Stomach (tissue), 8 donors: ENCODE measurements at regions not wholly inside any gene's neighbourhood (a gene's known extent, or its start where the extent isn't known, plus 50 kb on each side); places are given as distances from the start of the nearest gene placed in this dataset.

Experiments
- DNase-seq, 2 donors: peaks; one replicate each; pipeline versions ENCODE4 v3.0.0 to v3.0.0-alpha.2; 2013 to 2019
- H3K27ac ChIP-seq, 5 donors: fragments of 200-600 bp in 4 of 5; sonication (generic) in 4 of 5; one replicate each; pipeline ENCODE4 v1.5.1; 2013 to 2019; ENCODE audit warnings: mild to moderate bottlenecking in 1 of 5, moderate library complexity in 1 of 5
- H3K27me3 ChIP-seq, 3 donors: fragments of 200-600 bp; sonication (generic); one replicate each; pipeline ENCODE4 v1.5.1; 2017 to 2019; ENCODE audit warnings: mixed run types in 1 of 3
- H3K36me3 ChIP-seq, 4 donors: fragments of 200-600 bp; sonication (generic); 1 replicate in 3 of 4; 2 replicates in 1 of 4; pipeline ENCODE4 v1.5.1; 2016 to 2019
- H3K4me1 ChIP-seq, 4 donors: fragments of 200-600 bp; sonication (generic); one replicate each; pipeline ENCODE4 v1.5.1; 2016 to 2019
- H3K4me3 ChIP-seq, 4 donors: fragments of 200-600 bp; sonication (generic) in 3 of 4; one replicate each; pipeline ENCODE4 v1.5.1; 2016 to 2019; ENCODE audit warnings: mild to moderate bottlenecking in 1 of 4
- H3K9me3 ChIP-seq, 4 donors: fragments of 200-600 bp; sonication (generic); one replicate each; pipeline ENCODE4 v1.5.1; 2016 to 2019
- EP300 ChIP-seq: sonication (generic); formaldehyde crosslinking; IDR thresholded peaks from one replicate; pipeline ENCODE4 v1.6.1; 2017; ENCODE audit warnings: antibody characterized with exemption
- POLR2A ChIP-seq, 4 donors: fragments of 450-650 bp; IDR thresholded peaks; one replicate each; pipeline ENCODE4 v1.6.1; 2016; ENCODE audit warnings: antibody characterized with exemption in 4 of 4, control low read depth in 2 of 4, mild to moderate bottlenecking in 1 of 4, moderate library complexity in 1 of 4
- POLR2AphosphoS5 ChIP-seq, 3 donors: sonication (generic); formaldehyde crosslinking; IDR thresholded peaks; one replicate each; pipeline ENCODE4 v1.6.1; 2016; ENCODE audit warnings: antibody characterized with exemption in 3 of 3
- WGBS, 5 donors: extraction: QIAGEN DNeasy Blood & Tissue Kit in 3 of 5; methylation state at CpG; one replicate each; pipeline versions ENCODE4 v1.1.5 to v1.1.7; 2013 to 2018; 5-methylcytosine and 5-hydroxymethylcytosine counted together
- intact Hi-C: fragments of 100-400 bp; cut with DNase I; formaldehyde crosslinking; loops from one replicate; pipeline ENCODE4 v1.15.1; 2023; ENCODE audit warnings: low total_unique reads
- TF ChIP-seq, protein P1 (sequence below), 7 experiments: fragments of 450-650 bp in 4 of 7; fragments of 200-600 bp in 3 of 7; sonication (generic) in 3 of 7; IDR thresholded peaks; one replicate each; pipeline ENCODE4 v1.5.1; 2016 to 2019; ENCODE audit warnings: antibody characterized with exemption in 7 of 7, control low read depth in 2 of 7, mild to moderate bottlenecking in 1 of 7
- donor health status: healthy with polysubstance abuse.
- donor health status: Bipolar disorder and iron deficiency.
- donor health status: healthy.

- intact Hi-C loops = no loop called here
- peaks cover 0 to 6% (median 0%) of the 10 kb centered on the region in 4 donors for H3K4me1 ChIP-seq
- peaks cover 4 to 8% (median 4%) of the 10 kb centered on the region in 4 donors for H3K9me3 ChIP-seq
- H3K27me3 ChIP-seq = no peaks in the 10 kb centered on the region
- 55 to 72% (median 63%) methylated on average over 8 of the region's 8 CpGs for WGBS, 5 donors
- H3K27ac ChIP-seq = no peak overlapping the region
- H3K36me3 ChIP-seq = no peaks in the 10 kb centered on the region
- no peak overlapping the region for H3K4me3 ChIP-seq
- TF ChIP-seq, protein P1, sequence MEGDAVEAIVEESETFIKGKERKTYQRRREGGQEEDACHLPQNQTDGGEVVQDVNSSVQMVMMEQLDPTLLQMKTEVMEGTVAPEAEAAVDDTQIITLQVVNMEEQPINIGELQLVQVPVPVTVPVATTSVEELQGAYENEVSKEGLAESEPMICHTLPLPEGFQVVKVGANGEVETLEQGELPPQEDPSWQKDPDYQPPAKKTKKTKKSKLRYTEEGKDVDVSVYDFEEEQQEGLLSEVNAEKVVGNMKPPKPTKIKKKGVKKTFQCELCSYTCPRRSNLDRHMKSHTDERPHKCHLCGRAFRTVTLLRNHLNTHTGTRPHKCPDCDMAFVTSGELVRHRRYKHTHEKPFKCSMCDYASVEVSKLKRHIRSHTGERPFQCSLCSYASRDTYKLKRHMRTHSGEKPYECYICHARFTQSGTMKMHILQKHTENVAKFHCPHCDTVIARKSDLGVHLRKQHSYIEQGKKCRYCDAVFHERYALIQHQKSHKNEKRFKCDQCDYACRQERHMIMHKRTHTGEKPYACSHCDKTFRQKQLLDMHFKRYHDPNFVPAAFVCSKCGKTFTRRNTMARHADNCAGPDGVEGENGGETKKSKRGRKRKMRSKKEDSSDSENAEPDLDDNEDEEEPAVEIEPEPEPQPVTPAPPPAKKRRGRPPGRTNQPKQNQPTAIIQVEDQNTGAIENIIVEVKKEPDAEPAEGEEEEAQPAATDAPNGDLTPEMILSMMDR (IDR thresholded peaks at IDR 0.05) = no peak
- TF ChIP-seq POLR2AphosphoS5 (IDR thresholded peaks at IDR 0.05) (no peak), EP300 (no peak), POLR2A (IDR thresholded peaks at IDR 0.05) (no peak)
- no peak for DNase-seq
These were observed 260.0 kb downstream of the EBLN2 start for GRCh38 chr3:73321286-73321999.

GRCh38 chr3:73324203-73325155 is 263.0 kb downstream of the EBLN2 start:
- peaks cover 4 to 8% (median 4%) of the 10 kb centered on the region in 4 donors for H3K9me3 ChIP-seq
- H3K4me3 ChIP-seq = no peak overlapping the region
- H3K4me1 ChIP-seq = peaks cover 0 to 6% (median 0%) of the 10 kb centered on the region in 4 donors
- DNase-seq = peak in 1 of 2 donors; percentile 64
- H3K27me3 ChIP-seq = no peaks in the 10 kb centered on the region
- no peaks in the 10 kb centered on the region for H3K36me3 ChIP-seq
- TF ChIP-seq EP300 (no peak), POLR2AphosphoS5 (IDR thresholded peaks at IDR 0.05) (no peak), POLR2A (IDR thresholded peaks at IDR 0.05) (no peak)
- TF ChIP-seq, protein P1 (IDR thresholded peaks at IDR 0.05) = no peak
- H3K27ac ChIP-seq = no peak overlapping the region
- intact Hi-C loops = no loop called here
- 54 to 69% (median 62%) methylated on average over 5 of the region's 5 CpGs for WGBS, 5 donors

DNA sequence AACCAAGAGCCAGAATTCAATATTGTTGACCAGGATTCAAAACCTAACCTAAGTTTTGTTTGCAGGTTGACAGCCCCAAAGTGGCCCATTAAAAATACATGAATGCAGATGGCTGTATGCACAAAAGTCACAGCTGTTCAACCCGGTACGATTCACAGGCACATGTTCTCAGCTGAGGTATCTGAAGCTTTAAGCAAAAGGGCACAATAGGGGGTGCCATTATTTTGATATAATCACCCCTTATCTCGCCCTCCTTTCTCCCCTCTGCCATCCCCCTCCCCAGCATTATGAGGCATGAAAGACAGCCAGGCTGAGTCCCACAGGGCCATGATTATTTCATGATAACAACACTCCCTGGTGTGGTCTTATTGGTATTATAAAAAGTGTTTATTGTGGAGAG is 264.9 kb downstream of the EBLN2 start:
- Histone ChIP-seq H3K9me3 (peaks cover 4 to 8% (median 4%) of the 10 kb centered on the region in 4 donors), H3K27ac (no peak overlapping the region), H3K27me3 (no peaks in the 10 kb centered on the region), H3K36me3 (no peaks in the 10 kb centered on the region), H3K4me3 (no peak overlapping the region), H3K4me1 (peaks cover 0 to 6% (median 0%) of the 10 kb centered on the region in 4 donors)
- intact Hi-C loops = no loop called here
- 58 to 71% (median 69%) methylated on average over 3 of the region's 3 CpGs for WGBS, 5 donors
- DNase-seq = no peak
- TF ChIP-seq POLR2AphosphoS5 (IDR thresholded peaks at IDR 0.05) (no peak), EP300 (no peak), POLR2A (IDR thresholded peaks at IDR 0.05) (no peak)
- TF ChIP-seq, protein P1 (IDR thresholded peaks at IDR 0.05) = no peak

DNA sequence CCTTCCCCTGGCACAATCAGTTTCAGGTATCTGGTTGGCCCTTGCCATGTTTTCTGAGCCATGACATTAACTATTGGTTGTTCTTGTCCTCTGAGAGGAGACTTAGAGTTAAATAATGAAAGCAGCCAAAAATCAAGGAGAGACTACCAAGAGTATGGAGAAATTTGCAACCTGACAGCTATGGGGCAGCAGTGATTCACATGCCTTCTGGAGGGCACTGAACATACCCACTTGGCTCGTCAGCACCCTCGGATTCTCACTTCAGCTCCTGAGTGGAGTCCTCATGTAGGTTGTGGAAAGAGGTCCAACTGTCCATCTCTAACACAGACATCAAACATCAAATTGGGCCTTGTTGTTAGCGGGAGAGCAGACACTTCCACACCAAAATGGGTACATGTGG is 265.6 kb downstream of the EBLN2 start:
- WGBS, 5 donors = 80 to 95% (median 89%) methylated on average over 3 of the region's 3 CpGs
- Histone ChIP-seq H3K27ac (no peak overlapping the region), H3K4me3 (no peak overlapping the region), H3K9me3 (peaks cover 4 to 8% (median 4%) of the 10 kb centered on the region in 4 donors), H3K4me1 (peaks cover 0 to 6% (median 0%) of the 10 kb centered on the region in 4 donors), H3K36me3 (no peaks in the 10 kb centered on the region), H3K27me3 (no peaks in the 10 kb centered on the region)
- intact Hi-C loops = no loop called here
- no peak for DNase-seq
- TF ChIP-seq POLR2A (IDR thresholded peaks at IDR 0.05) (no peak), POLR2AphosphoS5 (IDR thresholded peaks at IDR 0.05) (no peak)
- TF ChIP-seq, protein P1 (IDR thresholded peaks at IDR 0.05) = no peak
